MCF 10A (cell line): ENCODE measurements at regions not wholly inside any gene's neighbourhood (a gene's known extent, or its start where the extent isn't known, plus 50 kb on each side); places are given as distances from the start of the nearest gene placed in this dataset.

Experiments used
- BruUV-seq: library from RNA; stranded (reverse); fragments of 400-500 nt; replicated peaks from 2 replicates; lab custom pipeline; 2021; lab: Mats Ljungman, UMichigan
- CTCF ChIA-PET: fragments of 300-600 bp; sonication (Branson Sonifier 250); formaldehyde crosslinking; extraction: SDS; loops from one replicate; lab custom pipeline; 2021; ENCODE audit warnings: antibody characterized with exemption, inconsistent platforms; lab: Yijun Ruan, JAX
- POLR2A ChIA-PET: fragments of 300-600, 350-650 bp; sonication (Branson Sonifier 250); formaldehyde crosslinking; extraction: SDS; loops from one replicate; lab custom pipeline; 2020; ENCODE audit warnings: antibody characterized with exemption, inconsistent platforms; lab: Yijun Ruan, JAX
- DNase-seq: peaks from one replicate; pipeline ENCODE4 v3.0.0-alpha.2; 2018; ENCODE audit not compliant: unreplicated experiment
- H3K27ac Mint-ChIP-seq: one replicate; pipeline ENCODE4 v1.8.0; 2022; ENCODE audit warnings: mild to moderate bottlenecking, low read depth, mixed read lengths; ENCODE audit not compliant: unreplicated experiment
- H3K27me3 Mint-ChIP-seq: one replicate; pipeline ENCODE4 v1.8.0; 2022; ENCODE audit warnings: mixed read lengths; ENCODE audit not compliant: insufficient read depth, unreplicated experiment
- H3K36me3 Mint-ChIP-seq: one replicate; pipeline ENCODE4 v1.8.0; 2022; ENCODE audit warnings: mild to moderate bottlenecking, moderate library complexity, mixed read lengths; ENCODE audit not compliant: insufficient read depth, unreplicated experiment
- H3K4me1 Mint-ChIP-seq: one replicate; pipeline ENCODE4 v1.8.0; 2022; ENCODE audit warnings: mixed read lengths; ENCODE audit not compliant: insufficient read depth, unreplicated experiment
- H3K4me3 Mint-ChIP-seq: one replicate; pipeline ENCODE4 v1.8.0; 2022; ENCODE audit warnings: mild to moderate bottlenecking, moderate library complexity, mixed read lengths; ENCODE audit not compliant: unreplicated experiment
- H3K9me3 Mint-ChIP-seq: one replicate; pipeline ENCODE4 v1.8.0; 2022; ENCODE audit warnings: mixed read lengths; ENCODE audit not compliant: unreplicated experiment
- intact Hi-C: fragments of 100-400 bp; cut with micrococcal nuclease; formaldehyde crosslinking; loops from 2 replicates; pipeline ENCODE4 v1.14.1; 2022
- TF ChIP-seq, protein P1 (sequence below): fragments of 200-600 bp; IDR thresholded peaks from one replicate; pipeline ENCODE4 v1.8.0; 2022; ENCODE audit warnings: antibody characterized with exemption, mild to moderate bottlenecking; ENCODE audit not compliant: unreplicated experiment

- ChIA-PET POLR2A (no interaction called here), CTCF (no interaction called here)
- intact Hi-C loops: no loop called here
- Mint-ChIP-seq H3K27ac (no peak overlapping the region), H3K36me3 (no peaks in the 10 kb centered on the region), H3K9me3 (no peaks in the 10 kb centered on the region), H3K4me1 (no peaks in the 10 kb centered on the region), H3K27me3 (no peaks in the 10 kb centered on the region), H3K4me3 (no peak overlapping the region)
- BruUV-seq: no TSS peak
- TF ChIP-seq, protein P1, sequence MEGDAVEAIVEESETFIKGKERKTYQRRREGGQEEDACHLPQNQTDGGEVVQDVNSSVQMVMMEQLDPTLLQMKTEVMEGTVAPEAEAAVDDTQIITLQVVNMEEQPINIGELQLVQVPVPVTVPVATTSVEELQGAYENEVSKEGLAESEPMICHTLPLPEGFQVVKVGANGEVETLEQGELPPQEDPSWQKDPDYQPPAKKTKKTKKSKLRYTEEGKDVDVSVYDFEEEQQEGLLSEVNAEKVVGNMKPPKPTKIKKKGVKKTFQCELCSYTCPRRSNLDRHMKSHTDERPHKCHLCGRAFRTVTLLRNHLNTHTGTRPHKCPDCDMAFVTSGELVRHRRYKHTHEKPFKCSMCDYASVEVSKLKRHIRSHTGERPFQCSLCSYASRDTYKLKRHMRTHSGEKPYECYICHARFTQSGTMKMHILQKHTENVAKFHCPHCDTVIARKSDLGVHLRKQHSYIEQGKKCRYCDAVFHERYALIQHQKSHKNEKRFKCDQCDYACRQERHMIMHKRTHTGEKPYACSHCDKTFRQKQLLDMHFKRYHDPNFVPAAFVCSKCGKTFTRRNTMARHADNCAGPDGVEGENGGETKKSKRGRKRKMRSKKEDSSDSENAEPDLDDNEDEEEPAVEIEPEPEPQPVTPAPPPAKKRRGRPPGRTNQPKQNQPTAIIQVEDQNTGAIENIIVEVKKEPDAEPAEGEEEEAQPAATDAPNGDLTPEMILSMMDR: no peak
- no peak for DNase-seq
These were observed 1579.3 kb downstream of the C4orf33 start for GRCh38 chr4:130675266-130675665.

GRCh38 chr4:130689181-130689580, 1593.2 kb downstream of the C4orf33 start:
- no TSS peak for BruUV-seq
- POLR2A ChIA-PET: no interaction called here
- Mint-ChIP-seq H3K4me3 (no peak overlapping the region), H3K27me3 (no peaks in the 10 kb centered on the region), H3K4me1 (no peaks in the 10 kb centered on the region), H3K9me3 (no peaks in the 10 kb centered on the region), H3K27ac (no peak overlapping the region), H3K36me3 (no peaks in the 10 kb centered on the region)
- TF ChIP-seq, protein P1: no peak
- intact Hi-C loops: no loop called here
- CTCF ChIA-PET: no interaction called here
- DNase-seq: no peak

DNA sequence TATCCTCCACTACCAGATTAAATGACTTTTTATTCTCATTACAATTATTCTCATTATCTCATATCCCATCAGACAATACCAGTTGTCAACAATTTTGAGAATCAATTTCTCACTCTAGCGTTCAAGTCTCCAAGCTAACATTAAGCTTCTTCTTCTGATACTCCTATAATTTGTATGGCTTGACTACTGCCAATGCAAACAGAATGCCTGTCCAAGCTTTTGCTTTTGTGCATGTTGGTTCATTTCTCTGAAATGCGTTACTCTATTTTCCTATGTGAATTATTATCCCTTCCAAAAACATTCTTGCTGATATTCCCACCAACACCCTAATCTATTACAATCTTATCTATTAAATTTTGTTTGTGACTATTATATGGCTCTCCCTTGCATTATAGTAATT, 1602.3 kb downstream of the C4orf33 start:
- DNase-seq: no peak
- Mint-ChIP-seq H3K27ac (no peak overlapping the region), H3K36me3 (no peaks in the 10 kb centered on the region), H3K27me3 (no peaks in the 10 kb centered on the region), H3K4me1 (peaks cover under 1% of the 10 kb centered on the region), H3K9me3 (no peaks in the 10 kb centered on the region), H3K4me3 (no peak overlapping the region)
- BruUV-seq: no TSS peak
- TF ChIP-seq, protein P1: no peak
- ChIA-PET POLR2A (no interaction called here), CTCF (no interaction called here)
- intact Hi-C loops: no loop called here

GRCh38 chr4:130699004-130699403, 1603.1 kb downstream of the C4orf33 start:
- Mint-ChIP-seq H3K9me3 (no peaks in the 10 kb centered on the region), H3K27me3 (no peaks in the 10 kb centered on the region), H3K4me1 (peaks cover 8% of the 10 kb centered on the region), H3K36me3 (no peaks in the 10 kb centered on the region), H3K27ac (no peak overlapping the region), H3K4me3 (no peak overlapping the region)
- POLR2A ChIA-PET: no interaction called here
- no peak for DNase-seq
- intact Hi-C loops: no loop called here
- TF ChIP-seq, protein P1: no peak
- CTCF ChIA-PET: no interaction called here
- BruUV-seq: no TSS peak
